GM12875 (cell line): ENCODE measurements at regions not wholly inside any gene's neighbourhood (a gene's known extent, or its start where the extent isn't known, plus 50 kb on each side); places are given as distances from the start of the nearest gene placed in this dataset.
A peak's percentile ranks its signal among the peaks of the same experiment; 100 is the strongest.
"Not testable (repeated sequence)": the region's sequence is repeated elsewhere in the genome, so short reads cannot be mapped to it uniquely, and the experiment has no call there.

Experiments
- H3K4me3 ChIP-seq: one replicate; pipeline ENCODE4 v1.5.1; 2011; ENCODE audit warnings: low read depth, low read length, control low read depth
- TF ChIP-seq, protein P1 (sequence below): IDR thresholded peaks from 2 replicates; pipeline ENCODE4 v1.5.1; 2011; ENCODE audit warnings: low read depth, mild to moderate bottlenecking, control low read depth, inconsistent platforms, low read length, moderate library complexity, borderline replicate concordance; ENCODE audit not compliant: insufficient read depth

DNA sequence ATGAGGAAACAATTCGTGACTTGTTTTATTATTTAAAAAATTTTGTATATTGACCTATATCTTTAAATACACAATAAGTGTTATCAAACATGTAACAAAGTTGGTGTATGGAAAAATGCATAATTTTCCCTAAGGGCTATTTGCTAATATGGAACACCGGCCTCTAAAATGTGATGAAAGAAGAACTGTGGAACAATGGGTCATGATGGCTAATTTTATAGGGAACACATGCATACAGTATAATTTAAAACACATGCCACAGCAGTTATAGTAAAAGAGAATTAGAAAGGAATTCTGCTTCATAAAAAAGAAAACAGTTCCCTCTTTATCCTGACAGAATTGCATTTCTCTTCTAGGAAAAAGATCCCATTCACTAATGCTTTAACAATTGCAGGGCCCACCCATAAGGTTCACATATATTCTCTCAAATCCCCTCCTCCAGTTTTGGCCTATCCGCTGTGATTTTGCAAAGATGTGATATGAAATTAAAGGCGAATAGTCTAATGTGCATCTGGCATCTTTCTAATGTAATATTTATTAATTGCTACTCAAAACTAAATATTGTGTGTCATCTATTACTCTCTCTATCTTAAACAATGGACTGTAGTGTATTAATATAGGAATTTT is 628.1 kb upstream of the CITED2 start:
- no peak overlapping the region for H3K4me3 ChIP-seq
- TF ChIP-seq, protein P1, sequence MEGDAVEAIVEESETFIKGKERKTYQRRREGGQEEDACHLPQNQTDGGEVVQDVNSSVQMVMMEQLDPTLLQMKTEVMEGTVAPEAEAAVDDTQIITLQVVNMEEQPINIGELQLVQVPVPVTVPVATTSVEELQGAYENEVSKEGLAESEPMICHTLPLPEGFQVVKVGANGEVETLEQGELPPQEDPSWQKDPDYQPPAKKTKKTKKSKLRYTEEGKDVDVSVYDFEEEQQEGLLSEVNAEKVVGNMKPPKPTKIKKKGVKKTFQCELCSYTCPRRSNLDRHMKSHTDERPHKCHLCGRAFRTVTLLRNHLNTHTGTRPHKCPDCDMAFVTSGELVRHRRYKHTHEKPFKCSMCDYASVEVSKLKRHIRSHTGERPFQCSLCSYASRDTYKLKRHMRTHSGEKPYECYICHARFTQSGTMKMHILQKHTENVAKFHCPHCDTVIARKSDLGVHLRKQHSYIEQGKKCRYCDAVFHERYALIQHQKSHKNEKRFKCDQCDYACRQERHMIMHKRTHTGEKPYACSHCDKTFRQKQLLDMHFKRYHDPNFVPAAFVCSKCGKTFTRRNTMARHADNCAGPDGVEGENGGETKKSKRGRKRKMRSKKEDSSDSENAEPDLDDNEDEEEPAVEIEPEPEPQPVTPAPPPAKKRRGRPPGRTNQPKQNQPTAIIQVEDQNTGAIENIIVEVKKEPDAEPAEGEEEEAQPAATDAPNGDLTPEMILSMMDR = no peak

DNA sequence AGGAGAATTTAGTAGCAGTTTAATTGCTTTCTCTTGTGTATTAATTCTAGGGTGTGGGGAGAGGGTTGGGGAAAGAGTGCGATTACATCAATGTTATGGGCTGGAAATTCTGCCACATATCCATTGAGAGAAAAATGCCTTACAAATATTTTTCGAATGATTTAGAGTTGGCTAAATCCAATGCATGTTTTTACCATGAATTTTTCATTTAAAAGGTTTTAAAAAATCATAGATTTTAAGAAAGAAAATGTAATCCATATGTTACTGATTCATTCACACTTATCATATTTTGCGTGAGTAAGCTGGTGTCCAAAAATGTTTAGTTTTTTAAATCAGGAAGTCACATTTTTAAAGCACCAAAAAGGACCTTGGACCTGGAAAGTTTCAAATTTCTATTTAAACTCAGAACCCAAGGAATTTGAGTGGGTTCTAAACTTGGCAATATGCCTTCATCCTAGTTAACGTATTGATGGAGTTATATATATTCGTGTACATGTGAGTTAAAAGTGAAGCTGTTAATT is 627.4 kb upstream of the CITED2 start:
- TF ChIP-seq, protein P1 = no peak
- no peak overlapping the region for H3K4me3 ChIP-seq

DNA sequence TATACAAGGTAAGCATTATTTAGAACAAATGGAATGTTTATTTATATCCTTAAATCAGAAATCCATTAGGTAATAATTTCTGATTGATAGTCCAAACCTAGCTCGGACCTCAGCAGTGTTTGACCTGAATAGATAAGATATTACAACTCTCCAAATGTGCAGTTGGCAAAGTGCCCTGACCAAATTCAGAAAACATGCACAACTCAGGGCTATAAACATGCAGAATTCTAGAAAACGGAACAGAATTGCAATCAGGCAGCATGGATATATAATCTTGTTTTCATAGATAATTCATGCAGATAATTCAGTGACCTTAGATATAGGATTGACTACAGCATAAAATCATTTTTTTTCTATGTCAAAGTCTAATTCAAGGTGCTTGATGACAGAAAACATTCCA is 626.6 kb upstream of the CITED2 start:
- no peak overlapping the region for H3K4me3 ChIP-seq
- TF ChIP-seq, protein P1 = no peak

DNA sequence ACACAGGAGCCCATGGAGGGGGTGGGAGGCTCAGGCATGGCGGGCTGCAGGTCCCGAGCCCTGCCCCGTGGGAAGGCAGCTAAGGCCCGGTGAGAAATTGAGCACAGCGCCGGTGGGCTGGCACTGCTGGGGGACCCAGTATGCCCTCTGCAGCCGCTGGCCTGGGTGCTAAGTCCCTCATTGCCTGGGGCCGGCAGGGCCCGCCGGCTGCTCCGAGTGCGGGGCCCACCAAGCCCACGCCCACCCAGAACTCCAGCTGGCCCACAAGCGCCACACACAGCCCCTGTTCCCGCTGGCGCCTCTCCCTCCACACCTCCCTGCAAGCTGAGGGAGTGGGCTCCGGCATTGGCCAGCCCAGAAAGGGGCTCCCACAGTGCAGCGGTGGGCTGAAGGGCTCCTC is 625.2 kb upstream of the CITED2 start:
- not testable (repeated sequence) for H3K4me3 ChIP-seq

DNA sequence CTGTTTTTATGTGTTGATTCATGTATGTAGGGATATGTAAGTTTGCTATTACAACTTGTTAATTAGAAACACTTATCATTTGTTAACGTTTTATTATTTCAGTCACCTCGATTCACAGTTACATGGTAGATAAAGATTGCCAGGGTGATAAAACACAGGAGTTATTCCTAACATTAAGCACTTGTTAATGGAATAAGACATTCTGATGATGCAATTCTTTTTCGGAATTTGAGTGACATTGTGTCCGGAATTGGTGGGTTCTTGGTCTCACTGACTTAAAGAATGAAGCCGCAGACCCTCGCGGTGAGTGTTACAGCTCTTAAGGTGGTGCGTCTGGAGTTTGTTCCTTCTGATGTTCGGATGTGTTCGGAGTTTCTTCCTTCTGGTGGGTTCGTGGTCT is 624.0 kb upstream of the CITED2 start:
- H3K4me3 ChIP-seq = not testable (repeated sequence)

DNA sequence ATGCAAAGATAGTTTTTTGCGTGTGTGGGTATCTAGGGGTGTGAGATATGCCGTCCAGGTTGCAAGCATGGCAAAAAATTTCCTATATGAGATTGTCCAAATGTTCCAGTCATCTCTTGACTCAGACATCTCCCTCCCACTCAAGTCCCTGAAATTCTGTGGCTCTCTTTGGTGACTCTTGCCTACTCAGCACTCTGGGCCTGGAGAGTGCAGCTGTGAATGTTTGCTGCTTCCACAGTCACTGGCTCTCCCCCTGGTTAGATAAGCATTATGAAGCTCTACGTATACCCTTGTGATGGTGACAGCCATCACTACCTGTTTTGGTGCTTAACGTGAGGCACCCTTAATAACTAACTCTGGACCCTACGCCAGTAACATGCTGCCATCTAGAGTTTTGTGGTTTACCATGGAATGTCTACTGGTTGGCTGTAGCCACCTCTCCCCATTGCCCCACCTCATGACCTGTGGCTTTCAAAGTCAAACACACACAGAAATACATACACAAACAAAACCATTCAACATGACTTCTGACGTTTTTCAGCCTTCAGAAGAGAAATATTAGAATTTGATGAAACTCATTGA is 621.9 kb upstream of the CITED2 start:
- TF ChIP-seq, protein P1 = 0 out of 2 replicates have a peak, but pooled peaks have one; percentile 3
- no peak overlapping the region for H3K4me3 ChIP-seq

DNA sequence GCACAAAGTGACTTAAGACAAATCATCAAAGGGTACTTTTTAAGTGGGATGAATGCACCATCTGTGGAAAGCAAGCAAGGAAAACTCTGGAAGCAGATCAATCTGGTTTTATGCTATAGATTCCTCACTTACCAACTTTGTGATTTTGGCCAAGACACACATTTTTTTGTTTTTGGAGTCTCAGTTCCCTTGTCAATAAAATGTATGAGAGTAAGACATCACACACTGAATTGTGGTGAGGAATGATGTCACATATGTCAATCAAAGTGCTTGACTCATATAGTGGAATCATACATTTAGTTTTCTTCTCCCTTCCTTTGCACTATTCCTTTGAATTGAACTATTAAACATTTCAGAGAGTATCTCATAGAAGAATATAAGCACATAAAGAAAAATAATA is 620.5 kb upstream of the CITED2 start:
- TF ChIP-seq, protein P1 = no peak

DNA sequence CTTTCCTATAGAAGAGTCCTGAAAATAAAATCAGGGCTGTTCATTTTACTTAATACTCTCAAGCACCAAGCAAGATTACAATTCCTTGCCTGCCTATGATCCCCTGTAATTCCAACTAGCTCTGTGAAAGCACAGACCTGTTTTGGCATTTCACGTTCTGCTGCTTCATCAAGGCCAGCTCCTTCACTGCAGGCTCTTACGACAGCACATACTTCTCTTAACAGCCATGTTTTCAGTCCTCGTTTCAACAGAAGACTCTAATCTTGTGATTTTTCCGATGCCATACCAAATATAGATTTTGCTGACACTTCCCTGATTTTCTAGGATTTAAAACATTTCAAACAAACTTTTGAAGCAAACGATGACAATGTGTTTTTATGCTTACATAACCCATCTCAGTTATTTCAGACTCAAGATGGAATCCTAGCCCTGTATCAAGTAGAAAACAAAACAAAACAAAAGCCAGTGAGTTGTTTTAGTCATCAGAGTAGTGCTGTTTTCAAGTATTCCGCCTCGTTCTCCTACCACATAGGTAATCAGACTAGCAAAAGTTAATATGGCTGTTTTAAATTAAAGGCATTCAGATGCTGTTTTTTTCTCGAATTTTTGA is 616.5 kb upstream of the CITED2 start:
- no peak overlapping the region for H3K4me3 ChIP-seq
- TF ChIP-seq, protein P1 = no peak

More for the DNA sequence above, 620.5 kb upstream of the CITED2 start:
- H3K4me3 ChIP-seq = no peak overlapping the region
